ENCODE measurements at regions not wholly inside any gene's neighbourhood (a gene's known extent, or its start where the extent isn't known, plus 50 kb on each side); places are given as distances from the start of the nearest gene placed in this dataset.

DNA sequence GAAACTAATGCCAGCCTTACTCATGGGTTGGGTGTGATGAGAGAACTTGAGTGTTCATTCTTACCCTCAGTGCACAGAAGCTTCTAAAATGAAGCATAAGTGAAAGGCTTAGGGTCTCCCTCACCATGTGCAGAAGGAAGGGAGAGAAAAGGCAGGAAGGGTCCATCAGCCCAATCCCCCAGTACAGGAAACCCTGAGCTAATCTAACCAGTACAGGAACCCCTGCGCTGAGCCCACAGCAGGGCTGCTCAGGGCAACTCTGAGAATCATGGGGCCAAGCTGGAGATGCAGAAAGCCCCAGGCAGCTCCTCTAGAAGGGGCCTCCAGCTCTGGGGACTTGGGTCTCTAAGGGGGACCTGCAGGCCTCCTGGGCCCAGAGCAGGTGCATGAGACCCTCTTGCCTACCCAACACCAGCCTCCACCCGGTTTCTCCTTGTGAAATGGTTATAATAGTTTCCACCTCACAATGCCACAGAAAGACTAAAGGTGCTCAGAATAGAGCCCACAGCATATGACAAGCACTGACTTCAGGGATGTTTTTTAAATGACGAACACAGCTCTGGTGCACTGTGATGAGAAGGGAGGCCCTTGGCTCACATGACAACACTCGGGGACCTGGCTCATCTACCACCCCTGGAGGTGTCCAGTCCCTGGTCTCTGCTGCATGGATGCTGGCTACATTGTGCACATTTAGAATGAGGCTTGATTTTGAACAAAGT is 190.1 kb downstream of the ACTL7B start (continued):
- TF ChIP-seq, protein P1, sequence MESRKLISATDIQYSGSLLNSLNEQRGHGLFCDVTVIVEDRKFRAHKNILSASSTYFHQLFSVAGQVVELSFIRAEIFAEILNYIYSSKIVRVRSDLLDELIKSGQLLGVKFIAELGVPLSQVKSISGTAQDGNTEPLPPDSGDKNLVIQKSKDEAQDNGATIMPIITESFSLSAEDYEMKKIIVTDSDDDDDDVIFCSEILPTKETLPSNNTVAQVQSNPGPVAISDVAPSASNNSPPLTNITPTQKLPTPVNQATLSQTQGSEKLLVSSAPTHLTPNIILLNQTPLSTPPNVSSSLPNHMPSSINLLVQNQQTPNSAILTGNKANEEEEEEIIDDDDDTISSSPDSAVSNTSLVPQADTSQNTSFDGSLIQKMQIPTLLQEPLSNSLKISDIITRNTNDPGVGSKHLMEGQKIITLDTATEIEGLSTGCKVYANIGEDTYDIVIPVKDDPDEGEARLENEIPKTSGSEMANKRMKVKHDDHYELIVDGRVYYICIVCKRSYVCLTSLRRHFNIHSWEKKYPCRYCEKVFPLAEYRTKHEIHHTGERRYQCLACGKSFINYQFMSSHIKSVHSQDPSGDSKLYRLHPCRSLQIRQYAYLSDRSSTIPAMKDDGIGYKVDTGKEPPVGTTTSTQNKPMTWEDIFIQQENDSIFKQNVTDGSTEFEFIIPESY (IDR thresholded peaks at IDR 0.05; ENCODE audit: extremely low read depth, insufficient replicate concordance, low read length), result no peak
- TF ChIP-seq JUND (IDR thresholded peaks at IDR 0.05), result no peak

DNA sequence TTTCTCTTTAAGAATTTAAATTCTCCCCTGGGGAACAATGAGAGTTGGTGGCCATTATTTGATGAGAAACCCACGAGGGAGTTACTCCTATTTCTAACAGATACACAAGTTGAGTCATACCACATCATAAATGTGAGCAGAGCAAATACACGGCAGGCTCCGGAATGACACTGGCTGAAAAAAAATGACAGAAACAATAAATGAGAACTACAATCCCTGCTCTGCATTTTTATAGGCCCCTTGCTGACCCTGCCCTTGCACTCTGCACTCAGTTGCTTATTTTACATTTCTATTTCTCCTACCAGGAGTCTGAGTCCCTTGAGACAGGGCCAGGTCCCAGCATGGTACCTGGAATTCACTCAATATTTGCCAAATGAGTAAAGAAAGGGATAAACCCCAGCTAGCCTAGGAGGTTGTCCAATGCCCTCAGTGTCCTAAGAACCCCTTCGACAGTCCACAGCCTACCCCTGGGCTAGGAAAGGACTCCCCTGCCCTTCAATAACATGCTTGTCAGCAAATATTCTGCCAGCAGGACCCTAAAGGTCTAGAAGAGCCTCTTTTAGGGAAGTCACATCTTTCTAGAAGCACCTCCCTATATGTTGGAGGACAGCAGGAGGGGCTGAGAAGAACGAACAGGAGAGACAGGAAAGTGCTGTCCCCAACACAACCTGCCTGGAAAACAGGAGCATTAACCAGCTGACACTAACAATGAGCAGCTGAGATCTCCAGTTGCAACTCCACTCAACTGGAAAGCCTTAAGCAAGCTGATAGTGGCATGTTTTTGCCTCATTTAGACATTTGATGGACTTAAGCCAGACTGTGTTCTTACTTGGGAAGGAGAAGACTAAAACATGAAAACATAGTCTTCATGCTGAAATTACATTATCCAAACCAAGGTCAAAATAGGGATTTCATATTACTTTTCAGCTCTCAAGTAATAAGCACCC is 191.2 kb downstream of the ACTL7B start:
- RAD21 ChIA-PET (ENCODE audit: low non-redundant PET in 1 of 2, low total read pairs in 2 of 2, uncharacterized antibody in 2 of 2, unreplicated experiment in 2 of 2), result no interaction called here
- Histone ChIP-seq H3K36me3 (ENCODE audit: control insufficient read depth in 1 of 2, insufficient read depth in 2 of 2, low read length in 2 of 2) (no peaks in the 10 kb centered on the region), H3K4me1 (ENCODE audit: control insufficient read depth in 1 of 2, insufficient read depth in 2 of 2, low read length in 2 of 2) (peaks cover 0 to 6% of the 10 kb centered on the region in 2 experiments; a peak in 1 of 4 replicates), H3K9ac (ENCODE audit: low read length) (no peak overlapping the region), H3K9me3 (ENCODE audit: control insufficient read depth in 1 of 2, insufficient read depth in 1 of 2, low read depth in 1 of 2, low read length in 2 of 2) (no peaks in the 10 kb centered on the region; a peak in 1 of 4 replicates), H3K27ac (ENCODE audit: low read depth, low read length) (no peak overlapping the region), H3K4me2 (ENCODE audit: low read length) (no peak overlapping the region), H3K79me2 (ENCODE audit: insufficient read depth, low read length) (no peaks in the 10 kb centered on the region), H3K4me3 (replicated peaks in 1 of 2; ENCODE audit: low read depth in 1 of 2, low read length in 2 of 2) (no peak overlapping the region), H2AFZ (ENCODE audit: low read depth, low read length, poor library complexity, severe bottlenecking) (no peak overlapping the region), H3K9me2 (ENCODE audit: insufficient read depth) (no peaks in the 10 kb centered on the region), H3K27me3 (ENCODE audit: insufficient read depth, low read length) (no peaks in the 10 kb centered on the region), H4K20me1 (ENCODE audit: insufficient read depth) (no peaks in the 10 kb centered on the region)
- no peak for DNase-seq (ENCODE audit: low read depth, low spot score)
- no peak for ATAC-seq
- POLR2A ChIA-PET, result no interaction called here
- TF ChIP-seq EGR1 (IDR thresholded peaks at IDR 0.05; ENCODE audit: low read depth), result no peak
- no peak for TF ChIP-seq FOSL1 (IDR thresholded peaks at IDR 0.05; ENCODE audit: low read depth)
- TF ChIP-seq SRF (IDR thresholded peaks at IDR 0.05; ENCODE audit: low read depth), result no peak
- TF ChIP-seq, protein P2, sequence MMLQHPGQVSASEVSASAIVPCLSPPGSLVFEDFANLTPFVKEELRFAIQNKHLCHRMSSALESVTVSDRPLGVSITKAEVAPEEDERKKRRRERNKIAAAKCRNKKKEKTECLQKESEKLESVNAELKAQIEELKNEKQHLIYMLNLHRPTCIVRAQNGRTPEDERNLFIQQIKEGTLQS (IDR thresholded peaks at IDR 0.05), result no peak
- TF ChIP-seq ZFX (IDR thresholded peaks at IDR 0.05), result no peak
- TF ChIP-seq POLR2A (IDR thresholded peaks at IDR 0.05; ENCODE audit: borderline replicate concordance, extremely low read depth, insufficient read depth, insufficient read length), result no peak
- TF ChIP-seq JUND (IDR thresholded peaks at IDR 0.05), result no peak
- no TSS peak for BruUV-seq (replicated peaks)
- CTCF ChIA-PET, result no interaction called here
- intact Hi-C loops (cut with micrococcal nuclease), result no loop called here

Measured in HCT116 (cell line).